ENCODE measurements at regions not wholly inside any gene's neighbourhood (a gene's known extent, or its start where the extent isn't known, plus 50 kb on each side); places are given as distances from the start of the nearest gene placed in this dataset.

GRCh38 chr4:123564758-123565346 is 168.3 kb downstream of the SPRY1 start:
- DNase-seq (ENCODE audit: low read depth in 1 of 2, low spot score in 1 of 2): peak in 1 of 2 donors; percentile 6

GRCh38 chr4:123568936-123569335 is 172.3 kb downstream of the SPRY1 start:
- DNase-seq (ENCODE audit: low read depth in 1 of 2, low spot score in 1 of 2): no peak

- DNase-seq (ENCODE audit: low read depth in 1 of 2, low spot score in 1 of 2): no peak
Measured at GRCh38 chr4:123569541-123569940, 172.9 kb downstream of the SPRY1 start.

GRCh38 chr4:123573866-123574508 is 177.4 kb downstream of the SPRY1 start:
- DNase-seq (ENCODE audit: low read depth in 1 of 2, low spot score in 1 of 2): no peak

GRCh38 chr4:123575291-123575690 is 178.7 kb downstream of the SPRY1 start:
- DNase-seq (ENCODE audit: low read depth in 1 of 2, low spot score in 1 of 2): no peak

- no peak for DNase-seq (ENCODE audit: low read depth in 1 of 2, low spot score in 1 of 2)
Measured at GRCh38 chr4:123577225-123577906, 180.8 kb downstream of the SPRY1 start.

- no peak for DNase-seq (ENCODE audit: low read depth in 1 of 2, low spot score in 1 of 2)
Measured at GRCh38 chr4:123578276-123579029, 181.9 kb downstream of the SPRY1 start.

GRCh38 chr4:123579961-123580360 is 183.4 kb downstream of the SPRY1 start:
- no peak for DNase-seq (ENCODE audit: low read depth in 1 of 2, low spot score in 1 of 2)

GRCh38 chr4:123580981-123581664 is 184.5 kb downstream of the SPRY1 start:
- DNase-seq (ENCODE audit: low read depth in 1 of 2, low spot score in 1 of 2): no peak

GRCh38 chr4:123581802-123582201 is 185.2 kb downstream of the SPRY1 start:
- DNase-seq (ENCODE audit: low read depth in 1 of 2, low spot score in 1 of 2): no peak

GRCh38 chr4:123583043-123583442 is 186.4 kb downstream of the SPRY1 start:
- no peak for DNase-seq (ENCODE audit: low read depth in 1 of 2, low spot score in 1 of 2)

GRCh38 chr4:123585111-123585510 is 188.5 kb downstream of the SPRY1 start:
- DNase-seq (ENCODE audit: low read depth in 1 of 2, low spot score in 1 of 2): no peak

- no peak for DNase-seq (ENCODE audit: low read depth in 1 of 2, low spot score in 1 of 2)
Measured at GRCh38 chr4:123587983-123588494, 191.4 kb downstream of the SPRY1 start.

GRCh38 chr4:123588631-123589241 is 192.1 kb downstream of the SPRY1 start:
- DNase-seq (ENCODE audit: low read depth in 1 of 2, low spot score in 1 of 2): no peak

GRCh38 chr4:123589301-123589700 is 192.7 kb downstream of the SPRY1 start:
- DNase-seq (ENCODE audit: low read depth in 1 of 2, low spot score in 1 of 2): no peak

GRCh38 chr4:123591875-123592274 is 195.3 kb downstream of the SPRY1 start:
- DNase-seq (ENCODE audit: low read depth in 1 of 2, low spot score in 1 of 2): no peak

- no peak for DNase-seq (ENCODE audit: low read depth in 1 of 2, low spot score in 1 of 2)
Measured at GRCh38 chr4:123593655-123594054, 197.1 kb downstream of the SPRY1 start.

GRCh38 chr4:123596805-123597204 is 200.2 kb downstream of the SPRY1 start:
- DNase-seq (ENCODE audit: low read depth in 1 of 2, low spot score in 1 of 2): no peak

- DNase-seq (ENCODE audit: low read depth in 1 of 2, low spot score in 1 of 2): no peak
Measured at GRCh38 chr4:123597586-123597985, 201.0 kb downstream of the SPRY1 start.

- no peak for DNase-seq (ENCODE audit: low read depth in 1 of 2, low spot score in 1 of 2)
Measured at GRCh38 chr4:123598331-123598730, 201.7 kb downstream of the SPRY1 start.
